Putamen (tissue), 1 donor: ENCODE measurements at regions not wholly inside any gene's neighbourhood (a gene's known extent, or its start where the extent isn't known, plus 50 kb on each side); places are given as distances from the start of the nearest gene placed in this dataset.
"Not testable (repeated sequence)": the region's sequence is repeated elsewhere in the genome, so short reads cannot be mapped to it uniquely, and the experiment has no call there.

ENCODE experiments used
- DNase-seq: peaks from one replicate; pipeline ENCODE4 v3.0.0-alpha.2; 2016; ENCODE audit warnings: low spot score

GRCh38 chr6:21772477-21772876 is 178.9 kb downstream of the SOX4 start:
- DNase-seq, result no peak

- no peak for DNase-seq
These were observed 179.5 kb downstream of the SOX4 start for GRCh38 chr6:21772884-21773575.

- no peak for DNase-seq
These were observed 180.0 kb downstream of the SOX4 start for GRCh38 chr6:21773576-21773968.

GRCh38 chr6:21777846-21778245 is 184.3 kb downstream of the SOX4 start:
- DNase-seq, result no peak

- DNase-seq, result no peak
These were observed 186.6 kb downstream of the SOX4 start for GRCh38 chr6:21780141-21780540.

GRCh38 chr6:21780679-21781078 is 187.1 kb downstream of the SOX4 start:
- DNase-seq, result no peak

GRCh38 chr6:21781128-21781527 is 187.6 kb downstream of the SOX4 start:
- no peak for DNase-seq

GRCh38 chr6:21785164-21785563 is 191.6 kb downstream of the SOX4 start:
- no peak for DNase-seq

- no peak for DNase-seq
These were observed 197.5 kb downstream of the SOX4 start for GRCh38 chr6:21791056-21791455.

GRCh38 chr6:21791581-21791980 is 198.0 kb downstream of the SOX4 start:
- DNase-seq, result no peak

- DNase-seq, result no peak
These were observed 198.6 kb downstream of the SOX4 start for GRCh38 chr6:21792177-21792576.

GRCh38 chr6:21796979-21797378 is 203.4 kb downstream of the SOX4 start:
- not testable (repeated sequence) for DNase-seq

- no peak for DNase-seq
These were observed 204.9 kb downstream of the SOX4 start for GRCh38 chr6:21798468-21798867.

GRCh38 chr6:21800330-21800729 is 206.8 kb downstream of the SOX4 start:
- no peak for DNase-seq

- DNase-seq, result no peak
These were observed 207.4 kb downstream of the SOX4 start for GRCh38 chr6:21800948-21801438.

GRCh38 chr6:21801446-21802174 is 208.1 kb downstream of the SOX4 start:
- DNase-seq, result no peak

- no peak for DNase-seq
These were observed 208.7 kb downstream of the SOX4 start for GRCh38 chr6:21802175-21802822.

GRCh38 chr6:21804941-21805610 is 211.5 kb downstream of the SOX4 start:
- DNase-seq, result no peak

- DNase-seq, result no peak
These were observed 213.9 kb downstream of the SOX4 start for GRCh38 chr6:21807299-21808044.

- no peak for DNase-seq
These were observed 214.5 kb downstream of the SOX4 start for GRCh38 chr6:21808045-21808470.

- DNase-seq, result no peak
These were observed 215.1 kb downstream of the SOX4 start for GRCh38 chr6:21808551-21809242.
